ENCODE measurements at regions not wholly inside any gene's neighbourhood (a gene's known extent, or its start where the extent isn't known, plus 50 kb on each side); places are given as distances from the start of the nearest gene placed in this dataset.

- no peak for DNase-seq (ENCODE audit: low read depth)
Observed at GRCh38 chr4:18568600-18568999, 547.0 kb upstream of the LCORL start.

- DNase-seq (ENCODE audit: low read depth): no peak
Observed at GRCh38 chr4:18566970-18567799, 545.6 kb upstream of the LCORL start.

- DNase-seq (ENCODE audit: low read depth): no peak
Observed at GRCh38 chr4:18559492-18559891, 537.9 kb upstream of the LCORL start.

GRCh38 chr4:18556402-18556801, 534.8 kb upstream of the LCORL start:
- DNase-seq (ENCODE audit: low read depth): no peak

- DNase-seq (ENCODE audit: low read depth): no peak
Observed at GRCh38 chr4:18540349-18540748, 518.8 kb upstream of the LCORL start.

- DNase-seq (ENCODE audit: low read depth): no peak
Observed at GRCh38 chr4:18538121-18538520, 516.6 kb upstream of the LCORL start.

- no peak for DNase-seq (ENCODE audit: low read depth)
Observed at GRCh38 chr4:18536428-18536827, 514.9 kb upstream of the LCORL start.

- no peak for DNase-seq (ENCODE audit: low read depth)
Observed at GRCh38 chr4:18535948-18536347, 514.4 kb upstream of the LCORL start.

- no peak for DNase-seq (ENCODE audit: low read depth)
Observed at GRCh38 chr4:18533262-18533775, 511.8 kb upstream of the LCORL start.

GRCh38 chr4:18531731-18532130, 510.2 kb upstream of the LCORL start:
- DNase-seq (ENCODE audit: low read depth): no peak

- DNase-seq (ENCODE audit: low read depth): no peak
Observed at GRCh38 chr4:18529482-18529881, 507.9 kb upstream of the LCORL start.

GRCh38 chr4:18524667-18525066, 503.1 kb upstream of the LCORL start:
- no peak for DNase-seq (ENCODE audit: low read depth)

- no peak for DNase-seq (ENCODE audit: low read depth)
Observed at GRCh38 chr4:18518098-18518497, 496.5 kb upstream of the LCORL start.

GRCh38 chr4:18513861-18514260, 492.3 kb upstream of the LCORL start:
- no peak for DNase-seq (ENCODE audit: low read depth)

- no peak for DNase-seq (ENCODE audit: low read depth)
Observed at GRCh38 chr4:18512718-18513117, 491.2 kb upstream of the LCORL start.

- no peak for DNase-seq (ENCODE audit: low read depth)
Observed at GRCh38 chr4:18511727-18512126, 490.2 kb upstream of the LCORL start.

- no peak for DNase-seq (ENCODE audit: low read depth)
Observed at GRCh38 chr4:18508786-18509185, 487.2 kb upstream of the LCORL start.

GRCh38 chr4:18480928-18481327, 459.4 kb upstream of the LCORL start:
- DNase-seq (ENCODE audit: low read depth): no peak

GRCh38 chr4:18480342-18480741, 458.8 kb upstream of the LCORL start:
- DNase-seq (ENCODE audit: low read depth): no peak

- no peak for DNase-seq (ENCODE audit: low read depth)
Observed at GRCh38 chr4:18479825-18480224, 458.3 kb upstream of the LCORL start.

GRCh38 chr4:18463987-18464559, 442.5 kb upstream of the LCORL start:
- no peak for DNase-seq (ENCODE audit: low read depth)

GRCh38 chr4:18458465-18458864, 436.9 kb upstream of the LCORL start:
- DNase-seq (ENCODE audit: low read depth): no peak

GRCh38 chr4:18454349-18454748, 432.8 kb upstream of the LCORL start:
- no peak for DNase-seq (ENCODE audit: low read depth)

GRCh38 chr4:18445110-18445509, 423.6 kb upstream of the LCORL start:
- no peak for DNase-seq (ENCODE audit: low read depth)
